HepG2 (cell line): ENCODE measurements at regions not wholly inside any gene's neighbourhood (a gene's known extent, or its start where the extent isn't known, plus 50 kb on each side); places are given as distances from the start of the nearest gene placed in this dataset.

Experiments
- ARHGAP35 ChIP-seq: sonication (generic); formaldehyde crosslinking; IDR thresholded peaks from 2 replicates; pipeline ENCODE4 v1.9.0; 2022; ENCODE audit warnings: mild to moderate bottlenecking, inconsistent platforms, moderate library complexity, missing genetic modification reagents, borderline replicate concordance
- JUN ChIP-seq: sonication (generic); formaldehyde crosslinking; IDR thresholded peaks from 2 replicates; pipeline ENCODE4 v1.4.0; 2020; ENCODE audit warnings: mild to moderate bottlenecking, missing genetic modification reagents
- MXI1 ChIP-seq: IDR thresholded peaks from 3 replicates; pipeline ENCODE4 v1.6.1; 2012; ENCODE audit warnings: low read depth, low read length, inconsistent platforms, borderline replicate concordance
- POLR2A ChIP-seq, 2 experiments: IDR thresholded peaks; 2 replicates each; pipeline ENCODE4 v1.6.1; 2011; ENCODE audit warnings: low read depth in 2 of 2, low read length in 2 of 2, mild to moderate bottlenecking in 1 of 2, moderate library complexity in 1 of 2; ENCODE audit not compliant: insufficient read depth in 1 of 2
- PRPF4 ChIP-seq: fragments of 200-400 bp; formaldehyde crosslinking; IDR thresholded peaks from 2 replicates; pipeline ENCODE4 v1.6.1; 2016; ENCODE audit warnings: low read length, low read depth; ENCODE audit not compliant: poor library complexity, severe bottlenecking
- U2AF1 ChIP-seq: fragments of 200-400 bp; formaldehyde crosslinking; optimal IDR thresholded peaks from 2 replicates; pipeline ENCODE3; 2017; ENCODE audit warnings: mild to moderate bottlenecking, low read depth, low read length
- WIZ ChIP-seq: sonication (generic); formaldehyde crosslinking; IDR thresholded peaks from 2 replicates; pipeline ENCODE4 v1.5.1; 2020; ENCODE audit warnings: mild to moderate bottlenecking, missing genetic modification reagents
- ZFP36 ChIP-seq: fragments of 150-350 bp; IDR thresholded peaks from 2 replicates; pipeline ENCODE4 v1.6.1; 2018; ENCODE audit warnings: borderline replicate concordance, low read length, low read depth; ENCODE audit not compliant: partially characterized antibody
- ZNF17 ChIP-seq: sonication (generic); formaldehyde crosslinking; IDR thresholded peaks from 2 replicates; pipeline ENCODE4 v1.5.0; 2020; ENCODE audit warnings: mild to moderate bottlenecking, missing genetic modification reagents
- ZNF670 ChIP-seq: sonication (generic); formaldehyde crosslinking; IDR thresholded peaks from 2 replicates; pipeline ENCODE4 v1.8.0; 2022; ENCODE audit warnings: mild to moderate bottlenecking, missing genetic modification reagents, borderline replicate concordance
- TF ChIP-seq, protein P1 (sequence below): sonication (generic); formaldehyde crosslinking; IDR thresholded peaks from 2 replicates; pipeline ENCODE4 v1.5.0; 2020; ENCODE audit warnings: mild to moderate bottlenecking, missing genetic modification reagents, borderline replicate concordance
- TF ChIP-seq, protein P2 (sequence below): sonication (generic); formaldehyde crosslinking; IDR thresholded peaks from 2 replicates; pipeline ENCODE4 v1.4.0; 2020; ENCODE audit warnings: low read depth, mild to moderate bottlenecking, missing genetic modification reagents

DNA sequence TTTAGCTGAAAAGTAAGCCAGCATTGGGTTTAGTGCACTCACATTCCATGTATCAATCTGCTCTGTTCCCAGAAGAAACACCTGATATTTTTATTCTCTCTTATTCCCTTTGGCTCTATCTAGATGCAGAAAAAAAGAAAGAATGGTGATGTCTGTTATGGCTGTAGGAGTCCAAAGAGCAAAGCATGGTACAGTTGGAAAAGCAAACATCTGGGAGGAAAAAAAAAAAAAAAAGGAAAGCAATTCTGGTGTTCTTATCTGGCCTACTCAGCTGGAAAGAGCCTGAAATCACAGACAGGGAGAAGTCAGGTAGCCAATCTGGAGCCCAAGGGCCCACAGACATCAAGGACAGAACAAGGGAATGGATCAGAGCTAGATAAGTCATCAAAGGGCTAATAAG, 293.9 kb downstream of the DUSP6 start:
- TF ChIP-seq POLR2A (IDR thresholded peaks at IDR 0.05; ENCODE audit: insufficient read depth in 1 of 2, low read depth in 2 of 2, low read length in 2 of 2) (no peak), ZNF17 (no peak), WIZ (CRISPR knock-in tag) (no peak), MXI1 (no peak), ZFP36 (no peak), U2AF1 (no peak), ZNF670 (CRISPR knock-in tag) (no peak), PRPF4 (no peak), JUN (CRISPR knock-in tag) (no peak), ARHGAP35 (no peak)
- TF ChIP-seq, protein P1, sequence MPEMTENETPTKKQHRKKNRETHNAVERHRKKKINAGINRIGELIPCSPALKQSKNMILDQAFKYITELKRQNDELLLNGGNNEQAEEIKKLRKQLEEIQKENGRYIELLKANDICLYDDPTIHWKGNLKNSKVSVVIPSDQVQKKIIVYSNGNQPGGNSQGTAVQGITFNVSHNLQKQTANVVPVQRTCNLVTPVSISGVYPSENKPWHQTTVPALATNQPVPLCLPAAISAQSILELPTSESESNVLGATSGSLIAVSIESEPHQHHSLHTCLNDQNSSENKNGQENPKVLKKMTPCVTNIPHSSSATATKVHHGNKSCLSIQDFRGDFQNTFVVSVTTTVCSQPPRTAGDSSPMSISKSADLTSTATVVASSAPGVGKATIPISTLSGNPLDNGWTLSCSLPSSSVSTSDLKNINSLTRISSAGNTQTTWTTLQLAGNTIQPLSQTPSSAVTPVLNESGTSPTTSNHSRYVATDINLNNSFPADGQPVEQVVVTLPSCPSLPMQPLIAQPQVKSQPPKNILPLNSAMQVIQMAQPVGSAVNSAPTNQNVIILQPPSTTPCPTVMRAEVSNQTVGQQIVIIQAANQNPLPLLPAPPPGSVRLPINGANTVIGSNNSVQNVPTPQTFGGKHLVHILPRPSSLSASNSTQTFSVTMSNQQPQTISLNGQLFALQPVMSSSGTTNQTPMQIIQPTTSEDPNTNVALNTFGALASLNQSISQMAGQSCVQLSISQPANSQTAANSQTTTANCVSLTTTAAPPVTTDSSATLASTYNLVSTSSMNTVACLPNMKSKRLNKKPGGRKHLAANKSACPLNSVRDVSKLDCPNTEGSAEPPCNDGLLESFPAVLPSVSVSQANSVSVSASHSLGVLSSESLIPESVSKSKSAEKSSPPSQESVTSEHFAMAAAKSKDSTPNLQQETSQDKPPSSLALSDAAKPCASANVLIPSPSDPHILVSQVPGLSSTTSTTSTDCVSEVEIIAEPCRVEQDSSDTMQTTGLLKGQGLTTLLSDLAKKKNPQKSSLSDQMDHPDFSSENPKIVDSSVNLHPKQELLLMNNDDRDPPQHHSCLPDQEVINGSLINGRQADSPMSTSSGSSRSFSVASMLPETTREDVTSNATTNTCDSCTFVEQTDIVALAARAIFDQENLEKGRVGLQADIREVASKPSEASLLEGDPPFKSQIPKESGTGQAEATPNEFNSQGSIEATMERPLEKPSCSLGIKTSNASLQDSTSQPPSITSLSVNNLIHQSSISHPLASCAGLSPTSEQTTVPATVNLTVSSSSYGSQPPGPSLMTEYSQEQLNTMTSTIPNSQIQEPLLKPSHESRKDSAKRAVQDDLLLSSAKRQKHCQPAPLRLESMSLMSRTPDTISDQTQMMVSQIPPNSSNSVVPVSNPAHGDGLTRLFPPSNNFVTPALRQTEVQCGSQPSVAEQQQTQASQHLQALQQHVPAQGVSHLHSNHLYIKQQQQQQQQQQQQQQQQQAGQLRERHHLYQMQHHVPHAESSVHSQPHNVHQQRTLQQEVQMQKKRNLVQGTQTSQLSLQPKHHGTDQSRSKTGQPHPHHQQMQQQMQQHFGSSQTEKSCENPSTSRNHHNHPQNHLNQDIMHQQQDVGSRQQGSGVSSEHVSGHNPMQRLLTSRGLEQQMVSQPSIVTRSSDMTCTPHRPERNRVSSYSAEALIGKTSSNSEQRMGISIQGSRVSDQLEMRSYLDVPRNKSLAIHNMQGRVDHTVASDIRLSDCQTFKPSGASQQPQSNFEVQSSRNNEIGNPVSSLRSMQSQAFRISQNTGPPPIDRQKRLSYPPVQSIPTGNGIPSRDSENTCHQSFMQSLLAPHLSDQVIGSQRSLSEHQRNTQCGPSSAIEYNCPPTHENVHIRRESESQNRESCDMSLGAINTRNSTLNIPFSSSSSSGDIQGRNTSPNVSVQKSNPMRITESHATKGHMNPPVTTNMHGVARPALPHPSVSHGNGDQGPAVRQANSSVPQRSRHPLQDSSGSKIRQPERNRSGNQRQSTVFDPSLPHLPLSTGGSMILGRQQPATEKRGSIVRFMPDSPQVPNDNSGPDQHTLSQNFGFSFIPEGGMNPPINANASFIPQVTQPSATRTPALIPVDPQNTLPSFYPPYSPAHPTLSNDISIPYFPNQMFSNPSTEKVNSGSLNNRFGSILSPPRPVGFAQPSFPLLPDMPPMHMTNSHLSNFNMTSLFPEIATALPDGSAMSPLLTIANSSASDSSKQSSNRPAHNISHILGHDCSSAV (CRISPR knock-in tag), result no peak
- TF ChIP-seq, protein P2, sequence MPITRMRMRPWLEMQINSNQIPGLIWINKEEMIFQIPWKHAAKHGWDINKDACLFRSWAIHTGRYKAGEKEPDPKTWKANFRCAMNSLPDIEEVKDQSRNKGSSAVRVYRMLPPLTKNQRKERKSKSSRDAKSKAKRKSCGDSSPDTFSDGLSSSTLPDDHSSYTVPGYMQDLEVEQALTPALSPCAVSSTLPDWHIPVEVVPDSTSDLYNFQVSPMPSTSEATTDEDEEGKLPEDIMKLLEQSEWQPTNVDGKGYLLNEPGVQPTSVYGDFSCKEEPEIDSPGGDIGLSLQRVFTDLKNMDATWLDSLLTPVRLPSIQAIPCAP (CRISPR knock-in tag), result no peak
